Fibroblast of lung (primary cell): ENCODE measurements at regions not wholly inside any gene's neighbourhood (a gene's known extent, or its start where the extent isn't known, plus 50 kb on each side); places are given as distances from the start of the nearest gene placed in this dataset.

Experiments used
- EZH2 ChIP-seq: IDR thresholded peaks from 2 replicates; pipeline ENCODE4 v1.5.1; 2012; ENCODE audit warnings: low read length, control low read depth, mild to moderate bottlenecking; ENCODE audit errors: missing control alignments
- TF ChIP-seq, protein P1 (sequence below), 2 donors: IDR thresholded peaks in 1 of 2; conservative IDR thresholded peaks in 1 of 2; 1 replicate in 1 of 2; 2 replicates in 1 of 2; pipeline ENCODE4 v1.5.1; 2011 to 2012; ENCODE audit warnings: low read length in 2 of 2, control low read depth in 1 of 2, inconsistent platforms in 1 of 2, low read depth in 1 of 2, mild to moderate bottlenecking in 1 of 2

DNA sequence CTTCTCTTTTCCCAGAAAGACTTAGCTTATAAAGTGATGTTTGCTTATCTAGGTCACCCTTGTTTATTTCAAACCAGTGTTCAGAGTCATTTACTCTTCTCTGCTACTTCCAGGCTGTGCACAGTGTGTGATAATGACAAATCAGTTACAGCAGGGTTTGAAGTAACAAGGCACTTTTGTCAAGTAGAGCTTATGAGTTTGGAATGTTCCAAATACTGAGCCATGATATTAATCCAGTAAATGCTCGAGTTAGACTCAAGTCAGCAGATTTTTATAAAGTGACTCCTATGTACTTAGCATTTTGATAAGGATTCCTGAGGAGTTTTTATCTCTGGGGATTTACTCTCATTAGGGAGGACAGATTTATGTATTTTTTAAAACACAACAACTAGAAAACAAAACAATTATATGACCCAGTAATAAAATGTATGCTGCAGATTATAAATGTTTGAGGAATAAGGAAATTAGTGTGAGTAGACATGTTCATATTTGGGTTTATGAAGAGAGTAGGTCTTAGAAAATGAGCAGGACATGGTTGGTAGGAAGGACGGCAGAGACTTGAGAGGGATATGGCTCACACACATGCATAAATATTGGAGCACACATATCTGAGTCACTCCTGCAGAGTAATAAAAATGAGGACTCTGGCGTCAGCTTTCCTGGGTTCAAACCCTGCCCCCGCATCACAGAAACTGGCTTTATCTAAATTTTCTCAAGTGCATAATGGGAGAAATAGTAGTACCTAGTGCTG, 271.2 kb downstream of the FBXO8 start:
- TF ChIP-seq, protein P1, sequence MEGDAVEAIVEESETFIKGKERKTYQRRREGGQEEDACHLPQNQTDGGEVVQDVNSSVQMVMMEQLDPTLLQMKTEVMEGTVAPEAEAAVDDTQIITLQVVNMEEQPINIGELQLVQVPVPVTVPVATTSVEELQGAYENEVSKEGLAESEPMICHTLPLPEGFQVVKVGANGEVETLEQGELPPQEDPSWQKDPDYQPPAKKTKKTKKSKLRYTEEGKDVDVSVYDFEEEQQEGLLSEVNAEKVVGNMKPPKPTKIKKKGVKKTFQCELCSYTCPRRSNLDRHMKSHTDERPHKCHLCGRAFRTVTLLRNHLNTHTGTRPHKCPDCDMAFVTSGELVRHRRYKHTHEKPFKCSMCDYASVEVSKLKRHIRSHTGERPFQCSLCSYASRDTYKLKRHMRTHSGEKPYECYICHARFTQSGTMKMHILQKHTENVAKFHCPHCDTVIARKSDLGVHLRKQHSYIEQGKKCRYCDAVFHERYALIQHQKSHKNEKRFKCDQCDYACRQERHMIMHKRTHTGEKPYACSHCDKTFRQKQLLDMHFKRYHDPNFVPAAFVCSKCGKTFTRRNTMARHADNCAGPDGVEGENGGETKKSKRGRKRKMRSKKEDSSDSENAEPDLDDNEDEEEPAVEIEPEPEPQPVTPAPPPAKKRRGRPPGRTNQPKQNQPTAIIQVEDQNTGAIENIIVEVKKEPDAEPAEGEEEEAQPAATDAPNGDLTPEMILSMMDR (conservative IDR thresholded peaks at IDR 0.05 in 1 of 2, IDR thresholded peaks at IDR 0.05 in 1 of 2; ENCODE audit: low read depth in 1 of 2, low read length in 2 of 2), result no peak
- no peak for TF ChIP-seq EZH2
